ENCODE measurements at regions not wholly inside any gene's neighbourhood (a gene's known extent, or its start where the extent isn't known, plus 50 kb on each side); places are given as distances from the start of the nearest gene placed in this dataset.

DNA sequence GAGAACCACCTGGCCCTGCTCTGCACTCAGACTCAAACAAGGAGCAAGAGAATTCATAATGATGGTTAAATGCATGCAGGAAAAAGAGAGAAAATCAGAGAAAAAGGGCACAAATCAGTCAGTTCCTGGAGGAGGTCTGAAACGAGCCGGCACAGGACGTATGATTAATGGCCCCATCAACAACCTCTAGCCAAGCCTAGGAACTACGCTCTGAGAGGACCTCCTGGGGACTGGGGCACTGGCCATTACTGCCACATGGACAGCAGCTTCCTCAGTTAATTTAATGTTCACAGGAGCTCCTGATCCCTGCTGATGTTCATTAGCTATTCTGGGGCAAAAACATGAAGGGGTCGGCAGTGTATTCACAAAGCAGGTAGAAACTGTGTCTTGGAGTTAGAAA lies 238.1 kb downstream of the MED10 start:
- DNase-seq (ENCODE audit: low read depth) = no peak
- TF ChIP-seq MAX (IDR thresholded peaks at IDR 0.05; ENCODE audit: low read depth, low read length) (no peak), MYC (IDR thresholded peaks at IDR 0.05; ENCODE audit: low read depth, low read length) (no peak), POLR2A (IDR thresholded peaks at IDR 0.05; ENCODE audit: extremely low read depth, insufficient read length) (no peak)
- TF ChIP-seq, protein P1, sequence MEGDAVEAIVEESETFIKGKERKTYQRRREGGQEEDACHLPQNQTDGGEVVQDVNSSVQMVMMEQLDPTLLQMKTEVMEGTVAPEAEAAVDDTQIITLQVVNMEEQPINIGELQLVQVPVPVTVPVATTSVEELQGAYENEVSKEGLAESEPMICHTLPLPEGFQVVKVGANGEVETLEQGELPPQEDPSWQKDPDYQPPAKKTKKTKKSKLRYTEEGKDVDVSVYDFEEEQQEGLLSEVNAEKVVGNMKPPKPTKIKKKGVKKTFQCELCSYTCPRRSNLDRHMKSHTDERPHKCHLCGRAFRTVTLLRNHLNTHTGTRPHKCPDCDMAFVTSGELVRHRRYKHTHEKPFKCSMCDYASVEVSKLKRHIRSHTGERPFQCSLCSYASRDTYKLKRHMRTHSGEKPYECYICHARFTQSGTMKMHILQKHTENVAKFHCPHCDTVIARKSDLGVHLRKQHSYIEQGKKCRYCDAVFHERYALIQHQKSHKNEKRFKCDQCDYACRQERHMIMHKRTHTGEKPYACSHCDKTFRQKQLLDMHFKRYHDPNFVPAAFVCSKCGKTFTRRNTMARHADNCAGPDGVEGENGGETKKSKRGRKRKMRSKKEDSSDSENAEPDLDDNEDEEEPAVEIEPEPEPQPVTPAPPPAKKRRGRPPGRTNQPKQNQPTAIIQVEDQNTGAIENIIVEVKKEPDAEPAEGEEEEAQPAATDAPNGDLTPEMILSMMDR (IDR thresholded peaks at IDR 0.05; ENCODE audit: low read depth, low read length) = no peak
- H3K4me3 ChIP-seq (ENCODE audit: low read depth, low read length) = no peak overlapping the region

DNA sequence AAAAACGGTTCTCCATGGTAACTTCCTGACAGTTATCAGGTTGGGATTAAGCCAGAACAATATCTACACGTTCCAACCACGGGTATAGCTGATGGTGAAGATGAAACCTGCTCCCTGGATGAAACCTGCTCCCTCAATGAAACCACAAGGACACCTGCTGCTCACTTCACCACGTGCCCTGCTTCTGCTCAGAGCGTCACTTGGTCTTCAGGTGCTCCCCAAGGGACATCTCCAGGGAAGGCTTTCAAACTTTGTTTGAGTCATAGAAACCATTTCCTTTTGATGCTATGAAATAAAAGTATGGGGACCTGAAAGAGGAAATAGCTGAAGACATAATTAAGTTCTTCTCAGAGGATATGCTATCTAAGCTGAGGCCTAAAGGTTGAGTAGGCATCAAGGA lies 242.4 kb downstream of the MED10 start:
- no peak for DNase-seq (ENCODE audit: low read depth)
- no peak for TF ChIP-seq MAX (IDR thresholded peaks at IDR 0.05; ENCODE audit: low read depth, low read length)
- TF ChIP-seq, protein P1 (IDR thresholded peaks at IDR 0.05; ENCODE audit: low read depth, low read length) = no peak
- no peak overlapping the region for H3K4me3 ChIP-seq (ENCODE audit: low read depth, low read length)

DNA sequence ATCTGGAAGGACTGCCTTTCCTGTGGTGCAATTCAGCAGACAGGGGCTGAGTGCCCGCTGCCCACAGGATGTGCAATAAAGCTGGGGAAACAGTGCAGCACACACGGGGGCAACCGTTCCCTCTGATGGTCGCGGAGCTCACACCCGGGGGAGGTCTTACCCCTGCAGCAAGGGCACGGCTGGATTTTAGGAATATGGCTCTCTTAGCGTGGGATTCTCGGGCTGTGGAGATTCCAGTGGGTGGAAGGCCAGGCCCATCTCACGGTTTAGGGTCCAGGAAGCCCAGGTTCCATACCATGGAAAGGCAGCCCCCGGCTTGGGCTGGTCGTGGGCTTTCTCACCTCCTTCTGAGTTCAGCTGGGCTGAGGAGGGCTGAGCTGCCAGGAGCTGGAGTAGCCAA lies 244.1 kb downstream of the MED10 start:
- DNase-seq (ENCODE audit: low read depth) = no peak
- TF ChIP-seq MAX (IDR thresholded peaks at IDR 0.05; ENCODE audit: low read depth, low read length) (no peak), MYC (IDR thresholded peaks at IDR 0.05; ENCODE audit: low read depth, low read length) (no peak), POLR2A (IDR thresholded peaks at IDR 0.05; ENCODE audit: extremely low read depth, insufficient read length) (no peak)
- TF ChIP-seq, protein P1 (IDR thresholded peaks at IDR 0.05; ENCODE audit: low read depth, low read length) = no peak
- H3K4me3 ChIP-seq (ENCODE audit: low read depth, low read length) = no peak overlapping the region

- H3K4me3 ChIP-seq (ENCODE audit: low read depth, low read length) = no peak overlapping the region
- TF ChIP-seq, protein P1 (IDR thresholded peaks at IDR 0.05; ENCODE audit: low read depth, low read length) = no peak
- no peak for TF ChIP-seq MAX (IDR thresholded peaks at IDR 0.05; ENCODE audit: low read depth, low read length)
- no peak for TF ChIP-seq MYC (IDR thresholded peaks at IDR 0.05; ENCODE audit: low read depth, low read length)
- DNase-seq (ENCODE audit: low read depth) = no peak
Measured at GRCh38 chr5:6125781-6126180, 252.6 kb downstream of the MED10 start.

- TF ChIP-seq MYC (IDR thresholded peaks at IDR 0.05; ENCODE audit: low read depth, low read length) = no peak
- TF ChIP-seq, protein P1 (IDR thresholded peaks at IDR 0.05; ENCODE audit: low read depth, low read length) = no peak
- no peak for TF ChIP-seq POLR2A (IDR thresholded peaks at IDR 0.05; ENCODE audit: extremely low read depth, insufficient read length)
- no peak for TF ChIP-seq MAX (IDR thresholded peaks at IDR 0.05; ENCODE audit: low read depth, low read length)
- H3K4me3 ChIP-seq (ENCODE audit: low read depth, low read length) = no peak overlapping the region
- no peak for DNase-seq (ENCODE audit: low read depth)
Measured at GRCh38 chr5:6118691-6119090, 259.7 kb downstream of the MED10 start.

GRCh38 chr5:6117212-6117611 lies 261.1 kb downstream of the MED10 start:
- H3K4me3 ChIP-seq (ENCODE audit: low read depth, low read length) = no peak overlapping the region
- TF ChIP-seq MYC (IDR thresholded peaks at IDR 0.05; ENCODE audit: low read depth, low read length) = no peak
- no peak for TF ChIP-seq MAX (IDR thresholded peaks at IDR 0.05; ENCODE audit: low read depth, low read length)
- TF ChIP-seq, protein P1 (IDR thresholded peaks at IDR 0.05; ENCODE audit: low read depth, low read length) = no peak
- TF ChIP-seq POLR2A (IDR thresholded peaks at IDR 0.05; ENCODE audit: extremely low read depth, insufficient read length) = no peak
- no peak for DNase-seq (ENCODE audit: low read depth)

All from NB4 (cell line).